Prostate gland (tissue), 2 donors: ENCODE measurements at regions not wholly inside any gene's neighbourhood (a gene's known extent, or its start where the extent isn't known, plus 50 kb on each side); places are given as distances from the start of the nearest gene placed in this dataset.

Experiments
- POLR2AphosphoS5 ChIP-seq: sonication (generic); formaldehyde crosslinking; IDR thresholded peaks from one replicate; pipeline ENCODE4 v1.6.1; 2017; ENCODE audit warnings: antibody characterized with exemption
- TF ChIP-seq, protein P1 (sequence below), 4 experiments: fragments of 200-600 bp in 2 of 4; fragments of 450-650 bp in 2 of 4; sonication (generic) in 2 of 4; IDR thresholded peaks; 1 replicate in 3 of 4; 2 replicates in 1 of 4; pipeline ENCODE4 v1.5.1; 2016 to 2019; ENCODE audit warnings: antibody characterized with exemption in 4 of 4, mild to moderate bottlenecking in 2 of 4, moderate library complexity in 2 of 4

GRCh38 chr15:53872410-53872809 is 105.8 kb upstream of the UNC13C start:
- TF ChIP-seq, protein P1, sequence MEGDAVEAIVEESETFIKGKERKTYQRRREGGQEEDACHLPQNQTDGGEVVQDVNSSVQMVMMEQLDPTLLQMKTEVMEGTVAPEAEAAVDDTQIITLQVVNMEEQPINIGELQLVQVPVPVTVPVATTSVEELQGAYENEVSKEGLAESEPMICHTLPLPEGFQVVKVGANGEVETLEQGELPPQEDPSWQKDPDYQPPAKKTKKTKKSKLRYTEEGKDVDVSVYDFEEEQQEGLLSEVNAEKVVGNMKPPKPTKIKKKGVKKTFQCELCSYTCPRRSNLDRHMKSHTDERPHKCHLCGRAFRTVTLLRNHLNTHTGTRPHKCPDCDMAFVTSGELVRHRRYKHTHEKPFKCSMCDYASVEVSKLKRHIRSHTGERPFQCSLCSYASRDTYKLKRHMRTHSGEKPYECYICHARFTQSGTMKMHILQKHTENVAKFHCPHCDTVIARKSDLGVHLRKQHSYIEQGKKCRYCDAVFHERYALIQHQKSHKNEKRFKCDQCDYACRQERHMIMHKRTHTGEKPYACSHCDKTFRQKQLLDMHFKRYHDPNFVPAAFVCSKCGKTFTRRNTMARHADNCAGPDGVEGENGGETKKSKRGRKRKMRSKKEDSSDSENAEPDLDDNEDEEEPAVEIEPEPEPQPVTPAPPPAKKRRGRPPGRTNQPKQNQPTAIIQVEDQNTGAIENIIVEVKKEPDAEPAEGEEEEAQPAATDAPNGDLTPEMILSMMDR (IDR thresholded peaks at IDR 0.05), result no peak
- no peak for TF ChIP-seq POLR2AphosphoS5
